HG03045 (cell line): ENCODE measurements at regions not wholly inside any gene's neighbourhood (a gene's known extent, or its start where the extent isn't known, plus 50 kb on each side); places are given as distances from the start of the nearest gene placed in this dataset.

ENCODE experiments used
- ATAC-seq: cut with Tn5 transposase; IDR thresholded peaks from one replicate; pipeline ENCODE4 v1.9.1; 2021; ENCODE audit warnings: mild to moderate bottlenecking, moderate library complexity; ENCODE audit not compliant: unreplicated experiment

DNA sequence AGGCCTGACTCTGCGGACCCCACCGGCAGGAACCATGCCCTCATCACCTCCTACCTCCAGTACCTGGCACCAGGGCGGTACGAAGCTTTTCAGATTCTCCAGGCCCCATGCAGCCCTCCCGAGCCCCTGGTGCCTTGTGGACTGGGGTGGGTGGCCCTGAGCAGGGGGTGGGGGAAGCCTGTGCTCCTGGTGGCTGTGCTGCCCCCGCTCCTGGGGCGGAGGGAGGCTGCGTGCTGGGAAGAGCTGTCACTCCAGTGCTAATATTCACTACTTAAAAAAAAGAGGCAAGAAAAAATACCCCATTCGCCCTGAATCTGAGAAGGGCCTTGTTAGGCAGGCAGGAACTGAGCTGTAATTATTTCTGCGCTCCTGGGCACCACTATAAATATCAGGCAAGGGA lies 111.8 kb downstream of the ENGASE start:
- ATAC-seq: no peak

DNA sequence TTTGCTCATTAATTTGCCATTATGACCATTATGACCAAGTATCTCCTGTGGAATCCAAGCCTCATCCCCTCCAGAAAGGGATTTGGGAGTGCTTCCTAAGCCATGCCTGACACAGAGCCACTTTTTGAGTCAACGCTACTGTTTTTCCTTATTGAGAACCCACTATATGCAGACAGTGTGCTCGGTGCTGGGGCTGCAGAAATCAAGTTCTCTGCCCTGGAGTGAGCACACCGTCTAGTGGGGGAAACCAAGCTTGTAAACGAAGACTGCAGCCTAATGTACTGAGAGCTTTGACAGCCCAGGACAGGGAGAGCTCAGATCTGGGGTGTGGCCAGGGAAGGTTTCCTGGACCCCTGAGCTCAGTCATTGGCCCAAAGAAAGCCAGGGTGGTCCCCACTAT lies 111.0 kb downstream of the ENGASE start:
- no peak for ATAC-seq

DNA sequence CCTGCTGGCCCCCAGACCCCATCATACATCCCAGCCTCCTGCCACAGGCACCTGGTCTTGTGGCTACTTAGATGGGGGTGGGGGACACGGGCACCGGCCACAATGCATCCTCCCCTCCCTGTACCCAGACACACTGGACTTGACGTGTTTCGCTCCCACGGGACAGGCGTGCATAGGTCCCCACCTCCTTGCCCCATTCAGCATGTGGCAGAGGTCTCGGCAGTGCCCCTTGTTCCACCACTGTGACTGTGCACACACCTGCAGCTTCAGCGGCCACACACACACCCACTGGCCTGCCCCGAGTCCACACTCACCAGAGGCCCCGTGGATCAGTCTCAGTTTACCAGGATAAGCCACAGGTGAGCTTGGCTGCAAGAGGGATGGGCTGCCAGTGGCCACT lies 109.6 kb downstream of the ENGASE start:
- no peak for ATAC-seq

DNA sequence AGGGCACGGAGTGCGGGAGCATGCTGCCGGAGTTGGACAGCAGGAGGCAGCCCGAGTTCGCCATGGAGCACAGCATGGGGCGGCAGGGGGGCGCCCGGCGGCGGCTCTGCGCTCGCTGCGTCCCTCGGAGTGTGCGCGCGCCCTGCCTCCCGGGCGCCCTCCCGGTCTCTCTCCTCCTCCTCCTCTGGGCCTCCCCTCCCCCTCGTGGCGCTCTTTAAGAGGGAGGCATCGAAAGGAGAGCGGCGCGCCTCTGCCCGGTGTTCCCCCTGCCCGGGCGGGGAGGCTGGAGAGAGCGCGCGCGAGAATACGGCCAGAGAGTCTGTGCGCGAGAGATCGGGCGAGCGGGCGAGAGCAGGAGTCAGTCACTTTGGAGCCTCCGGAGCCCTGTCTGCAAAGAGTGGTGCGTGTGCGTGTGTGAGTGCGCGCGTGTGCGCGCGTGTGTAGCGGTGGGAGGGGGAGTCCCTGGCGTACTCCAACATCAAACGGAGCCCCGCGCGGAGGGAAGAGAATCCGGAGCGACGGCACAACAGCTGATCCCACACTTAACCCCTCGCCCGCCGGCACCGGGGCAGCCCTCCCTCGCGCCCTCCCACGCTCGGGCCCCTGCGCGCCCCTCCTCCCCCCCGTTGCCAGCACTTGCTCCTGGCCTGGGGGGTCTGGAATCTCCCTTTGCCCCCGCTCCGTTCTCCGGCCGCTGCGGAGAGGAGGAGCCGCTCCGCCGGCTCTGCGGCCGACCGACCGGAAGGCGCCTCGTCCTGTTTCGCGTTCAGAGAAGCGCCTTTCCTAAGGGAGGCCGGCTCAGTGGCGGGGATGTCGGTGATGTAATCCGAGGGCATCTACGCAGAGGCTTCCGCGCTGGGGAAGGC lies 108.9 kb downstream of the ENGASE start:
- no peak for ATAC-seq

DNA sequence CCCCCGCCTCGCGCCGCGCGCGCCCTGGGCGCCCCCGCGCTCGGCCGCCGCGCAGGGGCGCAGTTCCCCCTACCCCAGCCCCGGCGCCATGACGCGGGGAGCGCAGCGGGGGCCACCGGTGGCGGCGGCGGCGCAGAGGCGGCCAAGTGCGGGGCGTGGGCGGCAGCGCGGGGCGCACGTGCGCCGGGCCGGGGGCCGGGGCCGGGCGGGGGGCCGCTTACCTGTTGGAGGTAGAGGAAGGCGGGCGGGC lies 108.3 kb downstream of the ENGASE start:
- no peak for ATAC-seq

DNA sequence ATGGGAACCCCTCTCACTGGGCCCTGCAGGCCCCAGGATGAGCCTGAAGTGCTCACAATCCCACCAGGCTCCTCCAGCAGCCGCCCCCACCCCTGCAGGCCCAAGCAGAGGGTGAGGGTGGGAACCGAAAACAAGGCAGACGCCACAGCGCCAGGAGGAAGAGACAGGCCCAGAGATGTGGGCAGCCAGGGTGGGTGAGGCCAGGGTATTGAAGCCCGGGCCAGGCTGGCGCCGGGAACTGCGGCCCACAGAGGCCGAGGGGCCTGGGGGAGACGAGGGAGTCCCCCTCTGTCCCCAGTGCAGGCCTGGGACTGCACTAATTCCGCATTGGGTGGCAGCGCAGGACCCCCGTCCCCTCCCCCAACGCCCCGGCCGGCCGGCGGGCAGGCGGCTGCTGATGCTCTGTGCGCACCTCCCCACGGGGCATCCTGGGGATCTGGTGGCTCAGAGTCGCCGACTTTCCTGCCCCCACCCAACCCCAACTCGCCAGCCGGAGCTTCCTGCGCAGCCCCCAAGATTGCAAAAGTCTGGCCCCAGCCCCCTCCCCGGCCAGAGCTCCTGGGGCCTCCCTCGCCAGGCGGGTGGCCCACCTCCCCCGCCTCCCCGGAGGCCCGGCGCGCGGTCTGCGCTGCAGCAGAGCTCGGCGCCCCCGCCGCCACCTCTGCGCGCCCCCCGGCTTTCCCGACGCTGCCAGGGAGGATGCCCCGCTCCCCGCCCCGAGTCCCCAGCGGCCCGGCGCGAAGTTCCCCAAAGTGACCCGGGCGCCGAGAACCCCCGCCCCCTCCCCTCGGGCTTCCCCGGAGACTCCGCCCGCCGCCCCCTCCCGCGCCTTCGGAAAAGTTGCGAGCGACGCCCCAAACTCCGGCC lies 107.8 kb downstream of the ENGASE start:
- no peak for ATAC-seq

DNA sequence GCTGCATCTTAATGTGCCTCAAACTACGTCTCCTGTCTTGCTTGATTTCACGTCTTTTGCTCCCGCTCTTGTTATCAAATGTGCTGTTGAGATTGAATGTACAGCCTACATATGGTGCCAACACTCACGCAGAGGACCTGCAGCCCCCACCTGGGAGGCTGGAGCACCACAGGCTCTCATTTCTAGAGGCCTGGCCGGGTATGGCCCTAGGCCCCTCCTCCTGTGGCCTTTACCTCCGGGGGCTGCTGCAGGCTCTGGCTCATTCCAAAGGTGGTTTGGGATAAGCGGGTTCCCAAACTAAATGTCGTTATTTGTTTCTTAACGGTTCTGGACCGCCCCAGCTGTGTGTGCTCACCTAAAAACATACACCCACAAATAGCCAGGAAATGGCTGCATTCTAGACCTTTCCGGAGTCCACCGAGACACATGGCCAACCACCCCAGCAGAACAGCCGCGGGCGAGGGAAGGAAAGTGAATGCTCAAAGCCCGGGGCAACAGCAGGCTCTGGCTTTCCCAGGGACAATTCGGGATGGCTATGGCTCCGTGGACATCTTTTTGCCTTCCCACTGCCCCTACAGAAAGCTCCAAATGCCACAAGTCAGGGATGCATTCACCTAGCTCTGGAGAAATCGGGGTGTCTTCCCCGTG lies 105.9 kb downstream of the ENGASE start:
- no peak for ATAC-seq

DNA sequence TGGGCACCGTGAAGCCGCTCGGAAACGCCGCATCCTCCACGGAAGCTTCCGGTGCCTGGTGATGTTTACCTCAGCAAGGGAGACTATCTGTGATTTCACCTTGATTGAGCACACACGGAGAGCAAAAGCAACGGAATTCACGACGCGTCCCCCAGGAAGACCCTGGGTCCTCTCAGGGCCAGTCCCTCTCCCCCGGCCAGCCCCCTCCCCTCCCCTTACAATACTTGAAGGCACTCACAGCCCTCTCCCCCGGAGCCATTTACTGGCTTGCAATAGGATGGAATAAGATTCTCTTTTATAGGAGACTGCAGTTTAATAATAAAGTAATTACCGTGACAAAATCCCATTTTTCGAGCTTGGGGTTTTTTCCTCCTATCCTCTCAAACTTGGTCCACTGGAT lies 104.7 kb downstream of the ENGASE start:
- no peak for ATAC-seq

DNA sequence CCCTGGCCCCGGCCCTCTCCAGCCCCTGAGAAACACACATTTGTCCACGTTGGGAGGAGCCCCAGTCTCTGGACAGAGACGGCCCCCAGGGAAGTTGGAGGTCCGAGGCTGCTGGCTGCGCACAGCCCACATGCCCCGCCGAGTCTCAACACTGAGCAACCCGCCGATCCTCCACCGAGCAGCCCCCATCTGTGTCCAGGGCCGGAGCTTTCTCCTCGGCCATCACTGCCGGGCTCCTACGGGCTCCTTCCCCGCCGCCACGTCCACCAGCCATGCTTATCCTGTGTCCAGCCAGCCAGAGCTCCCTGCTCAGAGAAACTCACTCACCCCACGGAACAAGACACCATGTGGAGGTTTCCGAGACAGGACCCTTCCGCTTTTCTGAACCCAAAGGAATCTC lies 103.3 kb downstream of the ENGASE start:
- no peak for ATAC-seq

DNA sequence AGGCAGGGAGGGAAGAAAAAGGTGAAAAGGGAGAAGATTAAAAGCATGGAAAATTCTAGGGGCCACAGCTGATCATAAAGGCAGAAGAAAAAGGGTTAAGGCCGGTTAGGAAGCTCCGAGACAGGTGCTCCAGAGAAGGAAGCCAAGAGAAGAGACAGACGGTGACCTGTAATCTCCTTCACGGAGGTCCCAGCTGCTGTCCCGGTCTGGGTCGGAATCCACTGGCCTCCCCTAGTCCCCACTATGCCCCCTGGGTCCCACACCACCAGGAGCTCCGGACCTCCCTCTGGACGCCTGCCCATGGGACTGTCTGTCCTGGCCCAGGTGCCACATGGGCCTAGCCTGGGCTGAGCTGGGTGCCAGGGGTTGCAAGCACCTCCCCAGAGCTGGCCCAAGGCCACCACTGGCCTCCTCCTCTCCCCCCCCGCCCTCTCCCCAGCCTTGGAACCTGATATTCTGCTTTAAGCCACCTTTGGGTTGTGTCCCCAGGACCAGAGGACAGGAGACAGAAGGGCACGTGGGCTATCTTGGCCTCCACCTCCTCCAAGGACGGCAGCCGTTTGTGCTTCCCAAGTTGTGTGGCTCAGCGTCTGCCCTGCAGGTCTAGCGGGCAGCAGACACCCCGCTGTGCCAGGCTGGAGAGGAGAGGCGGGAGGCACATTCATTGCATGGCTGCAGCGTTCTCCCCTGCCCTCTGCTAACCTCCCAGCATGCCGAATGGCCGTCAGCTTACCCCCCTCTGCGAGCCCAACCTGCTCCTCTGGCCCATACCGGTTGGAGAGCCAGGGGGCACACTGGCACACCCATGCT lies 102.4 kb downstream of the ENGASE start:
- ATAC-seq: no peak

DNA sequence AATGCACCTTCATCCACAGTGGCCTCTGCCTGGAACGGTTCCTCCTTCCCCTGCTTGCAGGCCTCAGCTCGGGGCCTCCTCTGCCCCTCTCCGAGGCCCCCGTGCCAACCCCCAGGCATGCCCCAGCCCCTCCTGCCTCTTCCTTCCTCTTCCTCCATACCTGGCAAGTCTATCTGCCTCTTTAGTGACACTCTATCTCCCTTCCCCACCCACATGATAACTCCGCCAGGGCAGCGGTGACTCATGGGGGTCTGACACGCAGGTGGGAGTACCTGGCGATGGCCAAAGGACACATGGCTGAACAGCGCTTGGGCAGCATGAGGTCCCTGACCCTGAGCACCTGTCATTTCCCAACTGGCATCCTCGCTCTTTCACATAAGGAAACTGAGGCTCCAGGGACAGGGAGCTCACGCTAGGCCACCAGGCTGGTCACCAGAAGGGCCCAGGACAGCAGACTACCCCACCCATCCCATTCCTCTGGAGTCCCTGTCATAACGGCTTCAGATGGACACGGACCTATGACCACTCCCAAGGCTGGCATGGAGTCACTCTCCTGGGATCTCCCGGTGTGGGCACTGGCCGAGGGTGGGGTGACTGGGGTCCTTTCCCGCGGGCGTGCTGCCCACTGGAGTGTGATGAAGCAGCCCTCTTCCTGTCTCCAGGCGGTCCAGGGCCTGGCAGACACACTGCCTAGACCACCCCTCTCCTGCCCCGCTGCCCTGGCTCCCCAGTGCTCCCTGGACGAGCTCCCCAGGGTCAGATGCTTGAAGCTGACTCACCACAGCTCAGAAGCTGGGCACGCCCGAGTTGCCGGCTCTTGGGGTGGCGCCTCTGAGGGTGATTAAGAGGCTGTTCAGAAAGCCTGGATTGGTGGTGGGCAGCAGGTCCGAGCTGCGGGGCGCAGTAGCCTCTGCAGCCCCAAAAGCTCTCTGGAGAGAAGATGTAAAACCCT lies 100.6 kb downstream of the ENGASE start:
- no peak for ATAC-seq

DNA sequence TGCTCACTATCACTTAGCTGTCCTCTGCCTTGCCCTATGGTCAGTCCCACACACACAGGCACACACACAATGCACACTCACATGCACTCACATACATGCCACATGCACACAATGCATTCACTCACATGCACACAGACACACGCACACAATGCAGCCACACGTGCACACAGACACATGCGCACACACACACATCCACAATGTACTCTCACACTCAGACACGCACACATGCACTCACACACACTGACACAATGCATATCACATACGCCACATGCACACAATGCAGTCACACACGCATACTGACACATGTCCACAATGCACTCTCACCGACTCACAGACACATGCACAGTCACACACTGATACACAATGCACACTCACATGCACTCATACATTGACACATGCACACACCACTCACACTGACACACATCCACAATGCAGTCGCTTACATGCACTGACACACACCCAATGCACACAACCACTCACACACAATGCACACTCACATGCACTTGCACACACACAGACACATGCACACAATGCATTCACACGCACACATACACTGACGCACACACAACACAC lies 99.7 kb downstream of the ENGASE start:
- ATAC-seq: no peak

DNA sequence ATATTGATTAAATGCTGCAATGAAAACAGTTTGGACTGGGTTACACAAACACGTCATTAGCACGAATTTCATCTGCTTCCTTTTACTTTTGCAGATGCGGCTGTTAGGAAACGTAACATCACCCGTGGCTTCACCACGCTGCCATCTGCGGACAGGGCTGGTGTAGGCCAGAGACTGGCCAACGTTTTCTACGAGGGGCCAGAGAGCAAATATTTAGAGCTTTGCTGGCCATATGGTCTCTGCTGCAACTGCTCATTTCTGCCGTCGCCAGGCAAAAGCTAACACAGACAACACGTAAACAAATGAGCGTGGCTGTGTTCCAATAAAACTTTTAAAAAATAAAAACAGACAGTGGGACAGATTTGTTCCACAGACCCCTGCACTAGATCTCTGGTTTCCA lies 96.6 kb downstream of the ENGASE start:
- ATAC-seq: no peak

DNA sequence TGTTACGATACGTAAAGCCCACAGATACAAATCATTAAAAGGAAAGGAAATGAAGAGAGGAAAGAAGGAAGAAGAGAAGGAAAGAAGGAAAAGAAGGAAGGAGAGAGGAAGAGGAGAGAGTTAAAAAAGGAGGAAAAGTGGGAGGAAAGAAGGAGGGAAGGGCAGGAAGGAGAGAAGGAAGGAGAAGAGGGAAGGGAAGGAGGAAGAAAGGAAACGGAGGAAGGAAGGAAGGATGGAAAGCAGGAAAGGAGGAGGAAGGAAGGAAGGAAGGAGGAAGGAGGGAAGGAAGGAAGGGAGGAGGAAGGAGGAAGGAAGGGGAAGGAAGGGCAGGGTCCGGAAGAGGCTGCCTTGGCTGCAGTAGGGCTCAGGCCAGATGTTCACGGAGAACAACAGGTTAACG lies 95.2 kb downstream of the ENGASE start:
- no peak for ATAC-seq

DNA sequence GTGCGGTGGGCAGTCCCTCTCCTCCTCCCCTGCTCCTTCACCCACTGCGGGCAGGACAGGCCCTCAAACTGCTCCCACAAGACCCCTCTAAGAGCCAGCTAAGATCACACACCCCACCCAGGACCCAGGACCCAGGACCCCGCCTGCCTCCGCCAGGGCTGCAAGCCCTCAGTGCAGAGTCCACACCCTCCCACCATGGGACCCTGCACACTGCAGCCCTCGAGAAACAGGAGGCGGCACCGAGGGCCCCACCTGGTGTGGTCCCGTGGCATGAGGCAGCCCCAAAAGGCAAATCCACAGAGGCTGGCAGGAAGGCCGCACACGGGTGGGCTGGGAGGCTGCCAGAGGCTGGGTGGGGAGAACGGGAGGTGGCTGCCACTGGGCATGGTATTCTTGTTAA lies 94.7 kb downstream of the ENGASE start:
- no peak for ATAC-seq

DNA sequence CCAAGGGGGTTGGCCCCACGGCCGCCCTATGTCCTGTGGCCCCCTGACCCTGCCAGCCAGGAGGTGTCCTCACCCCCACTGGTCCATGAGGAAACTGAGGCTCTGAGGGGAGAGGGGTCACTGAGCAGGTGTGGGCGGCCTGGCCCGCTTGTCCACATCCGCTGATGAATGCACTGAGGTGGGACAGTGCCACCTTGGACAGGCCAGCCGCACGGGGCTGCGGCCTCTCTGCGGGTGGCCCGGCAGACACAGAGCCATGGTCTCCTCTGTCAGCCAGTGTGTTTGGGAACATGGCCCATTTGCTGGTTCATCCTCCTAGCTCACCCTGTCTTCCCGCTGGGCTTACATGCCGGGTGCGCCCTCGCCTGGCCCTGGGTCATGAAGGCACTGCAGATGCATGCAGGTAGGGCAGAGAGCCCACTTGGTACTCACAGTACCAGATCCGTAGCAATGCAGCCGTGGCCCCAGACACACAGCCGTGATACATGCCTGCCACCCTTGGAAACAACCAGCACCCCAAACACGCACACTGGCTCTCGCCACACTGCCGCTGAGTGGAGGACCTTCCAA lies 93.9 kb downstream of the ENGASE start:
- no peak for ATAC-seq

DNA sequence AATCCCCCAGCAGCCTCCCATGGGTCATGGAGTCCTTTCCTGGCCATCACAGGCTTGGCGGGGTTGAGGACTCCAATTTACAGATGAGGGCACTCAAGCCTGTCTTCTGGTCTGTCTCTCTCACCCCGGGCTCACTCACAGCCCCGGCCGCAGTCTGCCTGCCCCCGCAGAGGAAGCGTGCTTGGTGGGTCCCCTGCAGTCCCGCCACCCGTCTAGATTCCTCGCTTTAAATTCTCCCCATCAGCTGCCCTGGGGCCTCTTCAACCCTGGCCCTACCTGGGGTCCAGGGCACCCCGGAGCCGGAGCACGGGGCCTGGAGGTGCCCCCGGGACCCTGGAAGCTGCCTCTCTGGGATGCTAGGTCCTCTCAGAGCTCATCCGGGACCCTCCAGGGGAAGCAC lies 92.9 kb downstream of the ENGASE start:
- ATAC-seq: no peak

DNA sequence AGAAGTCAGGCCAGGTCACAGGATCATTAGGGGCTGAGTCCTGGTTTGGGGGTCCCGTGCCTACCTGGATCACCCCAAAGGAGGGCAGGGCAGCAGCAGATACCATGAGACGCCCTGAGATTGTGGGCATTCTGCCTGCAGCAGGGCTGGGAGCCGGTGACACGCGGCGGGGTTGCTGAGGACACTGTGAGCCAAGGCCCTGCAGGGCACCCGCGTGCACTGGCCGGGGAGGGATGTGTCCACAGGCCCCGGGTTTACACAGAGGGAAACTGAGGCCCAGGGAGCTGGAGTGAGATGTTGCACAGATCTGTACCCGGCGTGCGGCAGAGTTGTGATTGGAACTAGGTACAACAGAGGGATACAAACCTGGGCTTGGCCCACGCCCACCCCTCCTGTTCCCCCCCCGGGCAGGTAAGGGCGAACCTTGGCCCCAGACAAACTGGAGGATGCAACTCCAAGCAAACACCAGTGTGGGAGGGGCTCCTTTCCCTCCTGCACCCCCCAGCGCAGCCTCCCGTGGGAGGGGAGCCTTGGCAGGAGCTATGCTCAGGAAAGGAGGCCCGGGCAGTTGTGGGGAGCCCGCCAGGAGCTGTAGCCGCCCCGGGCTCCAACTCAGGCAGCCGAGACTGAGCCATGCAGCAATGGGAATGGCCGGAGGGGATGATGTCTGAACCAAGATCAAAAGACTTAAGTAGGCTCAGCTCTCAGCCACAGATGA lies 91.3 kb downstream of the ENGASE start:
- no peak for ATAC-seq
